Upper lobe of right lung (tissue), 1 donor: ENCODE measurements at regions not wholly inside any gene's neighbourhood (a gene's known extent, or its start where the extent isn't known, plus 50 kb on each side); places are given as distances from the start of the nearest gene placed in this dataset.

Experiments
- ATAC-seq: fragments of 200-7000 bp; cut with Tn5 transposase; one replicate; pipeline ENCODE4 v1.9.1; 2020; ENCODE audit warnings: mild to moderate bottlenecking, moderate library complexity
- DNase-seq: peaks from one replicate; pipeline ENCODE4 v3.0.0-alpha.2; 2020
- H3K27ac ChIP-seq: fragments of 200-600 bp; one replicate; pipeline ENCODE4 v1.8.0; 2022
- H3K27me3 ChIP-seq: fragments of 200-600 bp; one replicate; pipeline ENCODE4 v1.8.0; 2022; ENCODE audit warnings: mild to moderate bottlenecking
- H3K36me3 ChIP-seq: fragments of 200-600 bp; one replicate; pipeline ENCODE4 v1.8.0; 2022
- H3K4me1 ChIP-seq: fragments of 200-600 bp; one replicate; pipeline ENCODE4 v1.8.0; 2022
- H3K4me3 ChIP-seq: fragments of 200-600 bp; one replicate; pipeline ENCODE4 v1.8.0; 2022; ENCODE audit warnings: mild to moderate bottlenecking
- H3K9me3 ChIP-seq: fragments of 200-600 bp; one replicate; pipeline ENCODE4 v1.8.0; 2022
- intact Hi-C: fragments of 100-400 bp; cut with DNase I; formaldehyde crosslinking; loops from one replicate; pipeline ENCODE4 v1.11.0; 2022
- TF ChIP-seq, protein P1 (sequence below): fragments of 200-600 bp; IDR thresholded peaks from one replicate; pipeline ENCODE4 v1.8.0; 2022; ENCODE audit warnings: antibody characterized with exemption
- donor health status: DM: no; HTN: yes; CAD: no; lungs with severe emphysema.

GRCh38 chr9:25861421-25861820 is 183.2 kb upstream of the TUSC1 start:
- intact Hi-C loops, result no loop called here
- ATAC-seq (no peak), DNase-seq (no peak)
- TF ChIP-seq, protein P1, sequence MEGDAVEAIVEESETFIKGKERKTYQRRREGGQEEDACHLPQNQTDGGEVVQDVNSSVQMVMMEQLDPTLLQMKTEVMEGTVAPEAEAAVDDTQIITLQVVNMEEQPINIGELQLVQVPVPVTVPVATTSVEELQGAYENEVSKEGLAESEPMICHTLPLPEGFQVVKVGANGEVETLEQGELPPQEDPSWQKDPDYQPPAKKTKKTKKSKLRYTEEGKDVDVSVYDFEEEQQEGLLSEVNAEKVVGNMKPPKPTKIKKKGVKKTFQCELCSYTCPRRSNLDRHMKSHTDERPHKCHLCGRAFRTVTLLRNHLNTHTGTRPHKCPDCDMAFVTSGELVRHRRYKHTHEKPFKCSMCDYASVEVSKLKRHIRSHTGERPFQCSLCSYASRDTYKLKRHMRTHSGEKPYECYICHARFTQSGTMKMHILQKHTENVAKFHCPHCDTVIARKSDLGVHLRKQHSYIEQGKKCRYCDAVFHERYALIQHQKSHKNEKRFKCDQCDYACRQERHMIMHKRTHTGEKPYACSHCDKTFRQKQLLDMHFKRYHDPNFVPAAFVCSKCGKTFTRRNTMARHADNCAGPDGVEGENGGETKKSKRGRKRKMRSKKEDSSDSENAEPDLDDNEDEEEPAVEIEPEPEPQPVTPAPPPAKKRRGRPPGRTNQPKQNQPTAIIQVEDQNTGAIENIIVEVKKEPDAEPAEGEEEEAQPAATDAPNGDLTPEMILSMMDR, result no peak
- Histone ChIP-seq H3K36me3 (no peaks in the 10 kb centered on the region), H3K4me1 (no peaks in the 10 kb centered on the region), H3K4me3 (no peak overlapping the region), H3K27me3 (no peaks in the 10 kb centered on the region), H3K27ac (no peak overlapping the region), H3K9me3 (no peaks in the 10 kb centered on the region)

- TF ChIP-seq, protein P1, result no peak
- no peak overlapping the region for H3K4me3 ChIP-seq
- no peak overlapping the region for H3K27ac ChIP-seq
- H3K4me1 ChIP-seq, result no peaks in the 10 kb centered on the region
- H3K9me3 ChIP-seq, result no peaks in the 10 kb centered on the region
- no peaks in the 10 kb centered on the region for H3K27me3 ChIP-seq
- ATAC-seq (no peak), DNase-seq (no peak)
- intact Hi-C loops, result no loop called here
- H3K36me3 ChIP-seq, result no peaks in the 10 kb centered on the region
Observed at GRCh38 chr9:25857147-25857546, 178.9 kb upstream of the TUSC1 start.

DNA sequence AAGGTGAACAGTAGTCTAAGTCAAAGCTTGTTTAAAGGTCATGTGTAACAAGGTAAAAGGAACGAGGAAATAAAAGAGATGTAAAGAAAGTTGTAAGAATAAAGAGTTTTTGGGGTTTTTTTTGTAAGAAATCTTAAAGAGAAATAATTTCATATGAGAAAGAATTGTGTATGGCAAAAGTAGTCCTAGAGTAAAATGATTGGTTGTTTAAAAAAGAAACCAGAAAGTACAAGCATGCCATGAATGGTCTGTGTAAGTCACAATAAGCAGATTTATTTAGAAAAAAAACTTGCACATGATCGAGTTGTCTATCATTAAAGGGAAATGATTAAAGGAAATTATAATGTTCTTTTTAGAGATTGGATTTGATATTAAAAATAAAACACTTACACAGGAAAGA is 172.6 kb upstream of the TUSC1 start:
- no peak overlapping the region for H3K4me3 ChIP-seq
- H3K27me3 ChIP-seq, result no peaks in the 10 kb centered on the region
- H3K27ac ChIP-seq, result no peak overlapping the region
- H3K4me1 ChIP-seq, result no peaks in the 10 kb centered on the region
- ATAC-seq (no peak), DNase-seq (no peak)
- TF ChIP-seq, protein P1, result no peak
- no peaks in the 10 kb centered on the region for H3K36me3 ChIP-seq
- no peaks in the 10 kb centered on the region for H3K9me3 ChIP-seq
- intact Hi-C loops, result no loop called here

- H3K27me3 ChIP-seq, result no peaks in the 10 kb centered on the region
- intact Hi-C loops, result no loop called here
- no peak overlapping the region for H3K27ac ChIP-seq
- H3K4me3 ChIP-seq, result no peak overlapping the region
- H3K4me1 ChIP-seq, result no peaks in the 10 kb centered on the region
- DNase-seq, result no peak
- H3K36me3 ChIP-seq, result no peaks in the 10 kb centered on the region
- no peak for ATAC-seq
- no peaks in the 10 kb centered on the region for H3K9me3 ChIP-seq
- TF ChIP-seq, protein P1, result no peak
Observed at GRCh38 chr9:25845867-25846266, 167.6 kb upstream of the TUSC1 start.

DNA sequence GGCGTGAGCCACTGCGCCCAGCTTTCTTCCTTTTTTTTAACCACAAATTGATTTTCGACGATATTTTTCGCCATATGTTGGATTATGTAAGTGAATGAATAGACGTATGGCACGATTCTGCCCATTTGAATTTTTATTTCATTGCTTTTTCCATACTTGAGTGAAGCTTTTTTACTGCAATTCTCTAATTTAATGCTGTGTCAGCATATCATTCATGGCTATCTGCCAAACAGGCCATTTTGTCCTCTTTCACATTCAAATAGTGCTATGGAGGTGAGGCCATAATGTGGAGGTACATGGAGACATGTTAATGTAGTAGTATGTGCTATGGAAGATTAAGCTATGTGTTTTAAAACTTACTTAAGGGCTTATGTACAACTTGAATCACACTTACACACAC is 152.1 kb upstream of the TUSC1 start:
- no peaks in the 10 kb centered on the region for H3K4me1 ChIP-seq
- H3K9me3 ChIP-seq, result no peaks in the 10 kb centered on the region
- H3K36me3 ChIP-seq, result no peaks in the 10 kb centered on the region
- no peak for ATAC-seq
- H3K27me3 ChIP-seq, result no peaks in the 10 kb centered on the region
- H3K27ac ChIP-seq, result no peak overlapping the region
- TF ChIP-seq, protein P1, result no peak
- no peak overlapping the region for H3K4me3 ChIP-seq
- no peak for DNase-seq
- intact Hi-C loops, result no loop called here

DNA sequence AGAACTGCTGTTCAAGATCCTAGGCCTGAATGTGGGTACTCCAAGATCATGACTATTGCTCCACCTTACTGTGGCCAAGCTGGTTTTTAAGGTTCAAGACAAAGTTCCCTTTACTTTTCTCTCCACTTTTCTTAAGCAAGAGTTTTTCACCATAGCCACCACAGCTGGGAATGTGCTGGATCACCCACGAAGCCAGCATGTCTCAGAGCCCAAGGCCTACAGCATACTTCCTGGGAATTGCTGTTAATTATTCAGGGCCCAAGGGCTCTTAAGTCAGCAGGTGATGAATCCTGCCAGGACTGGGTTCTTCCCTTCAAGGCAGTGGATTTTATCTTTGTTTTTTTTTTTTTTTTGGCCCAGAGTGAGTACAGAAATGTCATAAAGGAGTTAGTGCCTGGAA is 149.4 kb upstream of the TUSC1 start:
- ATAC-seq (no peak), DNase-seq (no peak)
- intact Hi-C loops, result no loop called here
- H3K4me1 ChIP-seq, result no peaks in the 10 kb centered on the region
- no peaks in the 10 kb centered on the region for H3K36me3 ChIP-seq
- TF ChIP-seq, protein P1, result no peak
- H3K9me3 ChIP-seq, result no peaks in the 10 kb centered on the region
- no peak overlapping the region for H3K27ac ChIP-seq
- H3K27me3 ChIP-seq, result no peaks in the 10 kb centered on the region
- no peak overlapping the region for H3K4me3 ChIP-seq
